ENCODE measurements at regions not wholly inside any gene's neighbourhood (a gene's known extent, or its start where the extent isn't known, plus 50 kb on each side); places are given as distances from the start of the nearest gene placed in this dataset.

DNA sequence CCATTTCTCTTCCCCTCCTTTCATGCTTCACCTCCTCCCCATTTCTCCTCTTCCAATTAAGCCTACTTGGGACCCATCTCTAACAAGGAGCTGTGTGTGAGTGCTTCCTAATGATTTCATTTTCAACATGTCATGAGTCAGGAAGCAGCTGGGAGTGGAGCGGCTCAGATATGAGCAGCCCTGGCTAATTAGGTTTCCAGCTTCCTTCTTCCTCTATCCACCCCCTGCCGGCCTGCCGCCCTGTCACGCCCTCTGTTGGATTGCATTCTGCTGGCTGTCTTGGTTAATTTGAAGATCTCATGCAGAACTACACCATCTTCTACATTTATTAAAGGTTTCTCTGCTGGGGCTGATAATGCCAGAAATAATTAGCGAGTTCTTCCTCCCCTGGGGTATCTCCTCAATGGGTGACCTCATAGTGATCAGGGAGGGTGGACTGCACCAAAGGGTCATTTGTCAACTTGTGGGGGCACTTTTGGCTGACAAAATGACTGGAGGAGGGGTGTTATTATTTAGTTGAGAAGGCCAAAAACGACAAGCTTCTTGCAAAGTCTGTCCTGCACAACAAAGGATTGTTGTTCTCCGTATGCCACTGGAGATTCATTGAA, 300.9 kb upstream of the SRRM4 start:
- TF ChIP-seq POLR2AphosphoS5 (IDR thresholded peaks at IDR 0.05) (no peak), POLR2A (IDR thresholded peaks at IDR 0.05) (no peak)
- TF ChIP-seq, protein P1, sequence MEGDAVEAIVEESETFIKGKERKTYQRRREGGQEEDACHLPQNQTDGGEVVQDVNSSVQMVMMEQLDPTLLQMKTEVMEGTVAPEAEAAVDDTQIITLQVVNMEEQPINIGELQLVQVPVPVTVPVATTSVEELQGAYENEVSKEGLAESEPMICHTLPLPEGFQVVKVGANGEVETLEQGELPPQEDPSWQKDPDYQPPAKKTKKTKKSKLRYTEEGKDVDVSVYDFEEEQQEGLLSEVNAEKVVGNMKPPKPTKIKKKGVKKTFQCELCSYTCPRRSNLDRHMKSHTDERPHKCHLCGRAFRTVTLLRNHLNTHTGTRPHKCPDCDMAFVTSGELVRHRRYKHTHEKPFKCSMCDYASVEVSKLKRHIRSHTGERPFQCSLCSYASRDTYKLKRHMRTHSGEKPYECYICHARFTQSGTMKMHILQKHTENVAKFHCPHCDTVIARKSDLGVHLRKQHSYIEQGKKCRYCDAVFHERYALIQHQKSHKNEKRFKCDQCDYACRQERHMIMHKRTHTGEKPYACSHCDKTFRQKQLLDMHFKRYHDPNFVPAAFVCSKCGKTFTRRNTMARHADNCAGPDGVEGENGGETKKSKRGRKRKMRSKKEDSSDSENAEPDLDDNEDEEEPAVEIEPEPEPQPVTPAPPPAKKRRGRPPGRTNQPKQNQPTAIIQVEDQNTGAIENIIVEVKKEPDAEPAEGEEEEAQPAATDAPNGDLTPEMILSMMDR (IDR thresholded peaks at IDR 0.05) = no peak

Measured in sigmoid colon (tissue), 4 donors.